HCT116 (cell line): ENCODE measurements at regions not wholly inside any gene's neighbourhood (a gene's known extent, or its start where the extent isn't known, plus 50 kb on each side); places are given as distances from the start of the nearest gene placed in this dataset.

ENCODE experiments used
- ATAC-seq: fragments of 200-7000 bp; cut with Tn5 transposase; 2 replicates; pipeline ENCODE4 v1.9.1; 2020; ENCODE audit warnings: mild to moderate bottlenecking, moderate library complexity
- BruUV-seq: library from RNA; stranded (reverse); fragments of 400-500 nt; replicated peaks from 2 replicates; lab custom pipeline; 2021; lab: Mats Ljungman, UMichigan
- CTCF ChIA-PET: fragments of 300-600 bp; sonication (Branson Sonifier 250); formaldehyde crosslinking; loops from one replicate; lab custom pipeline; 2021; ENCODE audit warnings: antibody characterized with exemption; lab: Charles Lee
- POLR2A ChIA-PET: fragments of 300-600, 350-600 bp; sonication (Branson Sonifier 250); formaldehyde crosslinking; loops from one replicate; lab custom pipeline; 2021; ENCODE audit warnings: antibody characterized with exemption; lab: Charles Lee
- RAD21 ChIA-PET, 2 experiments: fragments of 300-600 bp; sonication (Branson Sonifier 250); formaldehyde crosslinking; loops; one replicate each; lab custom pipeline; 2023; ENCODE audit warnings: low total read pairs in 2 of 2; ENCODE audit not compliant: uncharacterized antibody in 2 of 2, unreplicated experiment in 2 of 2, low non-redundant PET in 1 of 2; lab: Charles Lee
- DNase-seq: peaks from one replicate; pipeline ENCODE4 v3.0.0-alpha.2; 2010; ENCODE audit warnings: low read depth, low spot score
- H2AFZ ChIP-seq: fragments of 200-600 bp; shearing (Covaris generic), sonication (generic); 2 replicates; pipeline ENCODE4 v1.6.1; 2017; ENCODE audit warnings: low read depth, mixed run types, mixed read lengths, antibody characterized with exemption, low read length; ENCODE audit not compliant: poor library complexity, severe bottlenecking
- H3K27ac ChIP-seq: 2 replicates; pipeline ENCODE4 v1.5.1; 2012; ENCODE audit warnings: low read depth, low read length
- H3K27me3 ChIP-seq: fragments of 200-600 bp; sonication (generic); 2 replicates; pipeline ENCODE4 v1.6.1; 2016; ENCODE audit warnings: mixed run types, low read length, mixed read lengths; ENCODE audit not compliant: insufficient read depth
- H3K36me3 ChIP-seq, 2 experiments: fragments of 200-500 bp in 1 of 2; fragments of 200-600 bp in 1 of 2; sonication (Bioruptor generic) in 1 of 2; sonication (generic) in 1 of 2; 2 replicates each; pipeline versions ENCODE4 v1.5.1 to v1.6.1; 2014 to 2016; ENCODE audit warnings: low read length in 2 of 2, inconsistent platforms in 1 of 2, mixed read lengths in 1 of 2, mixed run types in 1 of 2; ENCODE audit not compliant: insufficient read depth in 2 of 2, control insufficient read depth in 1 of 2
- H3K4me1 ChIP-seq, 2 experiments: fragments of 200-600 bp in 1 of 2; sonication (generic) in 1 of 2; 2 replicates each; pipeline versions ENCODE4 v1.5.1 to v1.6.1; 2012 to 2017; ENCODE audit warnings: low read length in 2 of 2, inconsistent platforms in 1 of 2, mild to moderate bottlenecking in 1 of 2, mixed read lengths in 1 of 2, mixed run types in 1 of 2, moderate library complexity in 1 of 2; ENCODE audit not compliant: insufficient read depth in 2 of 2, control insufficient read depth in 1 of 2
- H3K4me2 ChIP-seq: fragments of 200-600 bp; sonication (generic); 2 replicates; pipeline ENCODE4 v1.6.1; 2017; ENCODE audit warnings: mixed run types, low read length, mixed read lengths
- H3K4me3 ChIP-seq, 2 experiments: fragments of 200-600 bp in 1 of 2; sonication (generic) in 1 of 2; replicated peaks in 1 of 2; 2 replicates each; pipeline ENCODE4 v1.5.1; 2011 to 2016; ENCODE audit warnings: low read length in 2 of 2, control low read depth in 1 of 2, low read depth in 1 of 2, mild to moderate bottlenecking in 1 of 2, mixed read lengths in 1 of 2, mixed run types in 1 of 2
- H3K79me2 ChIP-seq: fragments of 200-600 bp; sonication (generic); 2 replicates; pipeline ENCODE4 v1.6.1; 2017; ENCODE audit warnings: mild to moderate bottlenecking, mixed run types, low read length, moderate library complexity, mixed read lengths; ENCODE audit not compliant: insufficient read depth
- H3K9ac ChIP-seq: fragments of 200-600 bp; sonication (generic); 2 replicates; pipeline ENCODE4 v1.6.1; 2016; ENCODE audit warnings: low read length, mixed read lengths
- H3K9me2 ChIP-seq: fragments of 200-600 bp; sonication (generic), shearing (Covaris generic); 2 replicates; pipeline ENCODE4 v1.6.1; 2017; ENCODE audit warnings: mixed run types, mild to moderate bottlenecking, moderate library complexity; ENCODE audit not compliant: insufficient read depth
- H3K9me3 ChIP-seq, 2 experiments: fragments of 200-500 bp in 1 of 2; fragments of 200-600 bp in 1 of 2; sonication (Bioruptor generic) in 1 of 2; sonication (generic) in 1 of 2; 2 replicates each; pipeline ENCODE4 v1.6.1; 2014 to 2017; ENCODE audit warnings: low read length in 2 of 2, mixed read lengths in 2 of 2, inconsistent platforms in 1 of 2, low read depth in 1 of 2, mild to moderate bottlenecking in 1 of 2, mixed run types in 1 of 2, moderate library complexity in 1 of 2; ENCODE audit not compliant: control insufficient read depth in 1 of 2, insufficient read depth in 1 of 2
- H4K20me1 ChIP-seq: fragments of 200-600 bp; sonication (generic), shearing (Covaris generic); 2 replicates; pipeline ENCODE4 v1.6.1; 2017; ENCODE audit warnings: mixed run types, mild to moderate bottlenecking, moderate library complexity; ENCODE audit not compliant: insufficient read depth
- ATF3 ChIP-seq: IDR thresholded peaks from 2 replicates; pipeline ENCODE4 v1.6.1; 2012
- CEBPB ChIP-seq: IDR thresholded peaks from 2 replicates; pipeline ENCODE4 v1.6.1; 2012; ENCODE audit warnings: low read depth
- CTCF ChIP-seq, 3 experiments: fragments of 200-600 bp in 1 of 3; sonication (generic) in 1 of 3; IDR thresholded peaks in 2 of 3; conservative IDR thresholded peaks in 1 of 3; 2 replicates each; pipeline ENCODE4 v1.5.1; 2012 to 2017; ENCODE audit warnings: low read depth in 2 of 3, low read length in 2 of 3, antibody characterized with exemption in 1 of 3, borderline replicate concordance in 1 of 3, control low read depth in 1 of 3, mild to moderate bottlenecking in 1 of 3, mixed read lengths in 1 of 3, mixed run types in 1 of 3, moderate library complexity in 1 of 3; ENCODE audit not compliant: insufficient read depth in 1 of 3
- EGR1 ChIP-seq: IDR thresholded peaks from 2 replicates; pipeline ENCODE4 v1.6.1; 2012; ENCODE audit warnings: low read depth
- ELF1 ChIP-seq: IDR thresholded peaks from 2 replicates; pipeline ENCODE4 v1.6.1; 2012; ENCODE audit warnings: low read depth, borderline replicate concordance
- EZH2 ChIP-seq: fragments of 200-600 bp; sonication (generic); IDR thresholded peaks from 2 replicates; pipeline ENCODE4 v1.6.1; 2017; ENCODE audit warnings: antibody characterized with exemption, mixed run types
- FOSL1 ChIP-seq: IDR thresholded peaks from 2 replicates; pipeline ENCODE4 v1.6.1; 2012; ENCODE audit warnings: low read depth
- JUND ChIP-seq: IDR thresholded peaks from 2 replicates; pipeline ENCODE4 v1.6.1; 2012
- POLR2A ChIP-seq: IDR thresholded peaks from 2 replicates; pipeline ENCODE4 v1.7.0; 2011; ENCODE audit warnings: borderline replicate concordance; ENCODE audit not compliant: insufficient read depth, insufficient read length; ENCODE audit errors: extremely low read depth
- REST ChIP-seq: IDR thresholded peaks from 2 replicates; pipeline ENCODE4 v1.6.1; 2012; ENCODE audit warnings: low read depth
- SIN3A ChIP-seq: IDR thresholded peaks from 2 replicates; pipeline ENCODE4 v1.6.1; 2012; ENCODE audit warnings: low read depth
- TCF7L2 ChIP-seq: IDR thresholded peaks from 2 replicates; pipeline ENCODE4 v1.7.0; 2011; ENCODE audit warnings: borderline replicate concordance, inconsistent platforms; ENCODE audit not compliant: insufficient read depth, insufficient read length; ENCODE audit errors: extremely low read depth
- ZBTB33 ChIP-seq: IDR thresholded peaks from 2 replicates; pipeline ENCODE4 v1.6.1; 2011; ENCODE audit warnings: mild to moderate bottlenecking, low read length, moderate library complexity; ENCODE audit not compliant: insufficient replicate concordance; ENCODE audit errors: extremely low read depth
- ZFX ChIP-seq: fragments of 450-650 bp; IDR thresholded peaks from 2 replicates; pipeline ENCODE4 v1.6.1; 2017
- ZNF274 ChIP-seq: fragments of 200-500 bp; sonication (Bioruptor generic); IDR thresholded peaks from 2 replicates; pipeline ENCODE4 v1.6.1; 2014; ENCODE audit warnings: mild to moderate bottlenecking, low read depth, low read length, inconsistent platforms
- intact Hi-C: fragments of 100-400 bp; cut with micrococcal nuclease; formaldehyde crosslinking; loops from 2 replicates; pipeline ENCODE4 v1.10.0; 2022
- TF ChIP-seq, protein P1 (sequence below): IDR thresholded peaks from 2 replicates; pipeline ENCODE4 v1.6.1; 2012

- no peak for TF ChIP-seq ZBTB33
These were observed 160.3 kb downstream of the ETS2 start (continued) for GRCh38 chr21:38965910-38966504.

DNA sequence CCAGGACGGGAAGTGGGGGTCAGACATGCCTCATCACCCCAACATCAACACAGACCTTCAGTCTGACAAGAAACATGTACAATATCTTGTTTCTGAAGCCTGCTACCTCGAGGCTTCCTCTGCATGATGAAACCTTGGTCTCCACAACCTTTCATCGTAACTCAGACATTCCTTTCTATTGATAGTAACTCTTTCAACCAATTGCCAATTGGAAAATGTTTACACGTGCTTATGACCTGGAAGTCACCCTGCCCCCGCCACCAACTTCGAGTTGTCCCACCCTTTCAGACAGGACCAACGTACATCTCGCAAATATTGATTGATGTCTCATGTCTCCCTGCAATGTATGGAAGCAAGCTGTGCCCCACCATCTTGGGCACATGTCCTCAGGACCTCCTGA lies 159.5 kb downstream of the ETS2 start:
- no peak overlapping the region for H3K27ac ChIP-seq
- no TSS peak for BruUV-seq
- no peak for TF ChIP-seq CTCF (IDR thresholded peaks at IDR 0.05 in 2 of 3, conservative IDR thresholded peaks at IDR 0.05 in 1 of 3; ENCODE audit: borderline replicate concordance in 1 of 3, insufficient read depth in 1 of 3, low read depth in 2 of 3, low read length in 2 of 3)
- TF ChIP-seq ELF1, result no peak
- no peak for TF ChIP-seq CEBPB
- TF ChIP-seq ZFX, result no peak
- no peak for TF ChIP-seq EGR1
- TF ChIP-seq JUND, result no peak
- TF ChIP-seq EZH2, result no peak
- TF ChIP-seq TCF7L2, result no peak
- TF ChIP-seq, protein P1, sequence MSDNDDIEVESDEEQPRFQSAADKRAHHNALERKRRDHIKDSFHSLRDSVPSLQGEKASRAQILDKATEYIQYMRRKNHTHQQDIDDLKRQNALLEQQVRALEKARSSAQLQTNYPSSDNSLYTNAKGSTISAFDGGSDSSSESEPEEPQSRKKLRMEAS, result no peak
- no peak for TF ChIP-seq SIN3A
- TF ChIP-seq POLR2A, result no peak
- TF ChIP-seq REST, result no peak
- TF ChIP-seq ATF3, result no peak
- TF ChIP-seq ZNF274, result no peak
- no peak for TF ChIP-seq FOSL1

More for the DNA sequence above, 159.5 kb downstream of the ETS2 start:
- Histone ChIP-seq H4K20me1 (no peaks in the 10 kb centered on the region), H3K9me3 (no peaks in the 10 kb centered on the region), H3K79me2 (no peaks in the 10 kb centered on the region), H3K4me2 (no peak overlapping the region), H3K27me3 (no peaks in the 10 kb centered on the region), H3K36me3 (no peaks in the 10 kb centered on the region), H3K9ac (no peak overlapping the region), H3K4me3 (no peak overlapping the region), H3K9me2 (no peaks in the 10 kb centered on the region), H2AFZ (no peak overlapping the region), H3K4me1 (no peaks in the 10 kb centered on the region)
- DNase-seq (no peak), ATAC-seq (no peak)
- ChIA-PET RAD21 (interaction anchor here in 1 of 2 experiments (0.7 kb wide), 1 partner anchor 52 kb away, joined by 5 read pairs; no protein-coding TSS in a partner anchor), POLR2A (no interaction called here), CTCF (no interaction called here)
- intact Hi-C loops, result no loop called here
